ENCODE measurements at regions not wholly inside any gene's neighbourhood (a gene's known extent, or its start where the extent isn't known, plus 50 kb on each side); places are given as distances from the start of the nearest gene placed in this dataset.
"Not testable (repeated sequence)": the region's sequence is repeated elsewhere in the genome, so short reads cannot be mapped to it uniquely, and the experiment has no call there.

DNA sequence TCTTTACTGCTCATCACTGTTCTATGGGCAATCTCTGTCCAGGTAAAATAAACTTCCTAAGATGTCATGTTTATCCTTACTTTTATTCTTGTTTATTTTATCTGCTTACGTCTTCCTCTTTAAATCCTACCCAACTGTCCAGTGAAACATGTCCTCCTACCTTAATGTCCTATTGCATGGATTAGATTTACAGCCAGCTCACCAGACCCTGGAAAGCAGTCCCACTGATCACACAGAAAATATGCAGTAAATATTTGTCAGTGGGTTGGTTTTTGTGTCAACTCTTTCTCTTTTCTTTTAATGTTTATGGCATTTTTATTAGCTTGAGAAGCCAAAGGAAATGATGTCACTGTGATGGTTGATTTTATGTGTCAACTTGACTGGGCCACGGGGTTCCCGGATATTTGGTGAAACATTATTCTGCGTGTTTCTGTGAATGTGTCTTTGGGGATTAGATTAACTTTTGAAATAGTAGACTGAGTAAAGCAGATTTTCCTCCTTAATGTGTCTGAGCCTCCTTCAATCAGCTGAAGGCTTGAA lies 258.3 kb downstream of the SRGAP2C start:
- Mint-ChIP-seq H3K27me3 (no peaks in the 10 kb centered on the region), H3K4me1 (ENCODE audit: low read depth) (peaks cover 10% of the 10 kb centered on the region), H3K4me3 (no peak overlapping the region), H3K36me3 (no peaks in the 10 kb centered on the region), H3K27ac (no peak overlapping the region), H3K9me3 (peaks cover 5% of the 10 kb centered on the region)
- ChIA-PET POLR2A (no interaction called here), CTCF (no interaction called here)
- intact Hi-C loops (cut with micrococcal nuclease): no loop called here
- DNase-seq: no peak

DNA sequence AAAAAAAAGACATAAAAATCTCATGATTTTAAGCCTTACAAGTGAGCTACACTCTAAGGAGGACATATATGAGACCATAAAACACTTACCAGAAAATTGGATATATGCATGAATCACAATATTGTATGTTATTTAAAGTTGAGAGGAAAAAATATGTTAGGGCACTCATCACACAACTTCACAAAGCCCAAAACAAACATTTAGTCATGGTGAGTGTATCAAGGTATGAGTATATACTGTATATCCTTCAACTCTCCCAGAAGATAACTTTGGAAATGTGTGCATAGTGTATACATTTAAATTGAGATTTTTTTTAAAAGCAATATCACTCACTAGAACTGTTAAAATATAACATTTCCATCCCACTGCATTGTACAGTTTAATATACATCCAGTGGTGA lies 259.3 kb downstream of the SRGAP2C start:
- H3K27ac Mint-ChIP-seq: no peak overlapping the region
- H3K4me1 Mint-ChIP-seq (ENCODE audit: low read depth): peaks cover 17% of the 10 kb centered on the region
- CTCF ChIA-PET: no interaction called here

DNA sequence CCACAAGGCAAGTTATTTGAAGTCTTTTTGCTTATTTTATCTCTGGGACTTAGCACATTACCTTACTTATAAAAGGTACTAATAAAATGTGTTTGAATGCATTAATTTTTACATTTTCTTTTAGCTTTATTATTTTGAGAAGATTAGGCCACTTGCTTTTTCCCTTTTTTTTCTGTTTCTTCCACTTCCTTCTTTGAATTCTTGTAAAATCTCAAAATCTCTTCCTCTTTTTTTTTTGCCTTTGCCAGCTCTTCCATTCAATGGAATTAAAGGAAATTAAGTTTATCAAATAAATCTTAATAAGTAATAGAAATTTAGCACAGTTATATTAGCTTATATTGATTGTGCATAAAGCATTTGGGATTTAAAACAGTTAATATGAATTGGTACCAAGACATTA lies 260.9 kb downstream of the SRGAP2C start:
- H3K27ac Mint-ChIP-seq: no peak overlapping the region
- peaks cover 17% of the 10 kb centered on the region for H3K4me1 Mint-ChIP-seq (ENCODE audit: low read depth)
- CTCF ChIA-PET: interaction anchor here (0.7 to 1.6 kb wide), 3 partner anchors 14 to 1302 kb away, joined by 3 to 5 read pairs (median 3); no protein-coding TSS in a partner anchor
- DNase-seq: no peak
- peaks cover 3% of the 10 kb centered on the region for H3K9me3 Mint-ChIP-seq
- POLR2A ChIA-PET: no interaction called here
- H3K4me3 Mint-ChIP-seq: no peak overlapping the region
- no peaks in the 10 kb centered on the region for H3K27me3 Mint-ChIP-seq
- no peaks in the 10 kb centered on the region for H3K36me3 Mint-ChIP-seq
- intact Hi-C loops (cut with micrococcal nuclease): no loop called here

More for the DNA sequence above, 259.3 kb downstream of the SRGAP2C start:
- no peak overlapping the region for H3K4me3 Mint-ChIP-seq
- POLR2A ChIA-PET: no interaction called here
- no peaks in the 10 kb centered on the region for H3K36me3 Mint-ChIP-seq
- no peaks in the 10 kb centered on the region for H3K27me3 Mint-ChIP-seq
- intact Hi-C loops (cut with micrococcal nuclease): no loop called here
- H3K9me3 Mint-ChIP-seq: peaks cover 5% of the 10 kb centered on the region
- no peak for DNase-seq

DNA sequence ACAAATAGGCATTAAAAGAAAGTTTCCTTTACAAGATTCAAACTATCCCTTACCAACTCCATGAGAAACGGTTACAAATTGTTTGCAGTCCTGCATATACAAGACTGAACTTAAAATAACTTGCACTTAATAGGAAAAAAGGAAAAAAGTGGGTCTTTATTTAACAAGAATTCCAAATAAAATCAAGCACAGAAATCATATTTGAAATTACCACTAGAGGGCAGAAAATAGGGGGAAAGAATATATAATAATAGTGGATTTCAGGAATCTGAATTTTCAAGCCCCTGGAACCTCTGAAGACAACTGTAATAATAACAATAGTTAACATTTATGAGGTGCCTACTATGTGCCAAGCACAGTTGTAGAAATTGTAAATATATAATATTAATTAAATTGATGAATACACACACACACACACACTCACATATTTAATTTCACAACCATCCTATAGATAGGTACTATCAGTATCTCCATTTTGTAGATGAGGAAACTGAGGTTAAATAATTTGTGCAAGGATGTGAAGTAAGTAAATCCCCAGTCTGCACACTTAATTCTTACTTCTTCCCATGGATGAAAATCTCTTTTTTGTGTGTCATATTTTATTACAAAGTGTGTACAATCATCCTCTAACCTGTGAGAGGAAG lies 262.6 kb downstream of the SRGAP2C start:
- H3K4me1 Mint-ChIP-seq (ENCODE audit: low read depth): peaks cover 17% of the 10 kb centered on the region
- H3K36me3 Mint-ChIP-seq; POLR2A ChIA-PET; DNase-seq; H3K4me3 Mint-ChIP-seq; H3K9me3 Mint-ChIP-seq; intact Hi-C loops (cut with micrococcal nuclease); H3K27me3 Mint-ChIP-seq; H3K27ac Mint-ChIP-seq: not testable (repeated sequence)
- CTCF ChIA-PET: interaction anchor here (1.0 to 1.5 kb wide), 3 partner anchors 14 to 31 kb away, joined by 3 read pairs; no protein-coding TSS in a partner anchor

DNA sequence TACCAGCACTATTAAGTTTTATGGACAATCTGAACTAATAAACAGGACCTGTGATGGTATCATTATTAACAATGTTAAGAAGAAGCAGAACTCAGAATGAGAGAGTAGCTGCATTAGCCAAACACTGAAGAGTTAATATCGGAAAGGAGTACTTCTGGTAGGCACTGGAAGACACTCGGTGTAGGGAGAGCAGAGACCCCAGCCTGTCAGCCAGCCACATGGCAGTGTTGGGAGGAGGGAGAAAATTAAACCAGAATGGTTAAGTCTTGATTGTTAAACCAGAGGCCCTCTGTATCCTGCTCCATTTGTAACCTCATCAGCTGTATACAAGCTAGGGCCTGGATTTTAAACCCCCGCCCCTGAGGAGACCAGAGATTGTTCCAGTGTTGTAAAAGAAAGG lies 263.3 kb downstream of the SRGAP2C start:
- H3K4me3 Mint-ChIP-seq; H3K27ac Mint-ChIP-seq; intact Hi-C loops (cut with micrococcal nuclease); DNase-seq; CTCF ChIA-PET; H3K27me3 Mint-ChIP-seq; H3K36me3 Mint-ChIP-seq; POLR2A ChIA-PET; H3K9me3 Mint-ChIP-seq: not testable (repeated sequence)
- H3K4me1 Mint-ChIP-seq (ENCODE audit: low read depth): peaks cover 15% of the 10 kb centered on the region

DNA sequence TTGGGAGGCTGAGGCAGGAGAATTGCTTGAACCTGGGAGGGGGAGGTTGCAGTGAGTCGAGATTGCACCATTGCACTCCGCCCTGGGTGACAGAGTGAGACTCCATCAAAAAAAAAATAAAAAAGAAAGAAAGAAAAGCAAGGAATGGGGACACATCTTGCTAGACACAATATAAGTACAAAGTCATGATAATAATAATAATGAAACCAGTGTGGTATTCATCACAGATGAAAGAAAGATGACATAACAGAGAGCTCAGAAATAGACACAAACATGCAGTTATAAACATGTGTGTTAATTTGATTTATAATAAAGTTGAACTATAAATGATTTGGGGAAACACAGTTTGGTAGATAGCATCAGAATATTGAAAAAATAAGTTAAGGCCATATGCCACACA lies 264.1 kb downstream of the SRGAP2C start:
- ChIA-PET CTCF (no interaction called here), POLR2A (no interaction called here)
- H3K36me3 Mint-ChIP-seq: no peaks in the 10 kb centered on the region
- peaks cover 6% of the 10 kb centered on the region for H3K9me3 Mint-ChIP-seq
- no peak for DNase-seq
- intact Hi-C loops (cut with micrococcal nuclease): no loop called here
- no peak overlapping the region for H3K4me3 Mint-ChIP-seq
- no peak overlapping the region for H3K27ac Mint-ChIP-seq
- H3K27me3 Mint-ChIP-seq: no peaks in the 10 kb centered on the region
- H3K4me1 Mint-ChIP-seq (ENCODE audit: low read depth): peaks cover 12% of the 10 kb centered on the region

DNA sequence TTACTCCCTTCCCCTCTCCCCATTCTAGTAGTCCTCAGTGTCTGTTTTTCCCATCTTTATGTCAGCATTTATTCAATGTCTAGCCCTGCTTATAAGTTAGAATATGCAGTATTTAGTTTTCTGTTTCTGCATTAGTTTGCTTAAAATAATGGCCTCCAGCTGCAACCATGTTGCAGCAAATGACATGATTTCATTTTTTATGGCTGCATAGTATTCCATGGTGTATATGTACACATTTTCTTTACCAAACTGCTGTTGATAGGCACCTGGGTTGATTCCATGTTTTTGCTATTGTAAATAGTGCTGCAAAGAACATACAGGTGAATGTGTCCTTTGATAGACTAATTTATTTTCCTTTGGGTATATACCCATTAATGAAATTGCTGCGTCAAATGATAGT lies 267.7 kb downstream of the SRGAP2C start:
- Mint-ChIP-seq H3K27ac (no peak overlapping the region), H3K9me3 (peaks cover 6% of the 10 kb centered on the region), H3K4me1 (ENCODE audit: low read depth) (peaks cover 12% of the 10 kb centered on the region), H3K36me3 (peaks cover 2% of the 10 kb centered on the region), H3K4me3 (no peak overlapping the region), H3K27me3 (peaks cover 4% of the 10 kb centered on the region)
- ChIA-PET POLR2A (no interaction called here), CTCF (no interaction called here)
- no peak for DNase-seq
- intact Hi-C loops (cut with micrococcal nuclease): no loop called here

DNA sequence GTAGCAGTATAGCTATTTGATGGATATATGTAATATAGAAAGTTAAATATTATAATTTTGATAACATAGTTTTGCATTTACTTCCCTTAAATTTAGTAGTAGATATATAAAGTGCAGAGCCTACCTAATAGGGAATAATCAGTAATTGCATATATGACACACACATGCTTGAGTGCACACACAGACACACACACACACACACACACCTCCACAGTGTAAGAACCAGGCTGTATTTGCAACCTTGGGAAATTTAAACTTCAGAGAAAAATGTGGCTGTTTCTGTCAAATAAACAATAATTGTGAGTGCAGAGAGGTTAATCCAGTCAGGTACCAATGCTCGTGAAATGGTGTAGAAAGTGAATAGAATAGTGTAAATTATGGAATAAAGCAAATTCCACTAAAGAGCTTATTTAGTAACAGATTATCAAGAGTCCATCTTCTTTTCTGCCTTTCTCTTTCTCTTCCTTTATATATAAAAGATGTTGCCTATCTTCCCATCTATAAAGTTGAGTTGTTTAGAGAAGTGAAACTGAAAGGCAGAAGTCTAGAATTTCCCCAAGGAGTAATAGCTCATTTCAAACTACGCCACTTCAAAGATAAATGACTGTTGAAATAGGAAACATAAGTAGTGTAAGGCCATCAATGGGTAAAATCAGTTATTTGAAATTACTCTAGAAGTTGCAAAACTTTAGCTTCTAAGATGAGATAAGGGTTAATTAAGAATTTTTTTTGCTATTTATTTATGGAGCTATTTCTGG lies 273.7 kb downstream of the SRGAP2C start:
- no peaks in the 10 kb centered on the region for H3K9me3 Mint-ChIP-seq
- H3K36me3 Mint-ChIP-seq: peaks cover 2% of the 10 kb centered on the region
- no peak overlapping the region for H3K4me3 Mint-ChIP-seq
- POLR2A ChIA-PET: interaction anchor here (0.7 to 1.2 kb wide), 2 partner anchors 27 to 61 kb away, joined by 3 read pairs; no protein-coding TSS in a partner anchor
- CTCF ChIA-PET: interaction anchor here (0.9 kb wide), 2 partner anchors 48 to 58 kb away, joined by 3 read pairs; no protein-coding TSS in a partner anchor
- H3K4me1 Mint-ChIP-seq (ENCODE audit: low read depth): peaks cover 12% of the 10 kb centered on the region
- H3K27me3 Mint-ChIP-seq: peaks cover 4% of the 10 kb centered on the region
- no peak overlapping the region for H3K27ac Mint-ChIP-seq
- intact Hi-C loops (cut with micrococcal nuclease): no loop called here
- no peak for DNase-seq

DNA sequence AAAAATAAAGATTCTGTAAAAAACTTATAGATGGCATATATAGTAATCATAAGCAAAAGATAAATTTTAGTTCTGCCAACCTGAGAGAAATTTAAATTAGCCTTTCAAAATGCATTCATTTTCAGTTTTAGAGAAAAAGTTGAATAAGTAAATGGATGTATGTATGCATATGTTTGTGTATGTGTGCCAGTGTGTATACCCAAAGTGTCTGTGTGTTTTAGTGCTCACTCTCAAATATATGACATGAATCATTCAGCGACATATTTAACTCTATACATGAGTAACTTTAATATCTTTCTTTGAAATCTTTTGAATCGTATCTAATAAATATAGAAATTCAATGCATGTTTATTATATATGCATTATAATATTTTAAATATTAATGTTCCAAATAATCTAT lies 274.5 kb downstream of the SRGAP2C start:
- Mint-ChIP-seq H3K36me3 (peaks cover 2% of the 10 kb centered on the region), H3K27me3 (peaks cover 3% of the 10 kb centered on the region), H3K9me3 (no peaks in the 10 kb centered on the region), H3K4me3 (no peak overlapping the region), H3K27ac (no peak overlapping the region), H3K4me1 (ENCODE audit: low read depth) (peaks cover 12% of the 10 kb centered on the region)
- no peak for DNase-seq
- CTCF ChIA-PET: interaction anchor here (0.9 kb wide), 1 partner anchor 57 kb away, joined by 3 read pairs; no protein-coding TSS in a partner anchor
- POLR2A ChIA-PET: interaction anchor here (1.2 kb wide), 1 partner anchor 60 kb away, joined by 3 read pairs; no protein-coding TSS in a partner anchor
- intact Hi-C loops (cut with micrococcal nuclease): no loop called here

DNA sequence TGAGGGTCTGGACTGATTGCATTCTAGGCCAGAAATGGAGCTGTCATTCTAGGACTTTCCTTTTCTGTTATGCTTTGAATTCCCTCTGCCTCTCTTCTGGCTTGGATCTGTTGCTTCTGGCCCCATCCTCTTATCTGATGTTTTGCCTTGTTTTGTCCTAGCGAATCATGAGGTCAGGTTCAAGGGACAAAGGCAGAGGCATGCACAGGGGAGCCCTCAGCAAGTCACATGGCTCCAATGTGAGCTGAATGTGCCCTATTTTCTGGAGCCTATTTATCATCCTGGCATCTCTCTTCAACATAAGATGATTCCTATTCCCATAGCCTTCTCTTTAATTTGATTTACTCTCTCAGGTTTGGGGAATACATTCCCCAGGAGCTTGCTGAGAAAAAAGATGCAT lies 284.6 kb downstream of the SRGAP2C start:
- H3K36me3 Mint-ChIP-seq; H3K4me1 Mint-ChIP-seq (ENCODE audit: low read depth); H3K27me3 Mint-ChIP-seq; H3K9me3 Mint-ChIP-seq; H3K27ac Mint-ChIP-seq; CTCF ChIA-PET; H3K4me3 Mint-ChIP-seq; POLR2A ChIA-PET; DNase-seq; intact Hi-C loops (cut with micrococcal nuclease): not testable (repeated sequence)

DNA sequence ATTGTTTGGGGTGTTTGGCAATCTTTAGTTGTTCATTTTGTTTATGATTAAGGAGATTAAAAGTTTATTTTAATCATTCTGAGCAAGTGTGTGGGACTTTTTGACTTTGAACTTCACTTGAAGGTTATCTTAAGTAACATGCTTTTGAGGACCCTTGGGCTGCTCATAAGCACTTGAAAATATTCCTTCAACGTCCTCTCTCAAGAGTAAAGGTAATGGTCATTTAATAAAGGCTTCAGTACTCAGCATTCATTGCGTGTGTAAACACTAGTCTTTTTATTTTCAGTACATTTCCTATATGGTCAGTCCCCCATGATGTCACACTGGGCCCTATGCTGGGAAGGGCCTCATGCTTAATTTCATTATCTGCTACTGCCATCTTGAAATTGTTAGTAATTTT lies 285.6 kb downstream of the SRGAP2C start:
- H3K9me3 Mint-ChIP-seq; POLR2A ChIA-PET; DNase-seq; CTCF ChIA-PET; H3K36me3 Mint-ChIP-seq; H3K4me3 Mint-ChIP-seq; H3K4me1 Mint-ChIP-seq (ENCODE audit: low read depth); H3K27me3 Mint-ChIP-seq; intact Hi-C loops (cut with micrococcal nuclease); H3K27ac Mint-ChIP-seq: not testable (repeated sequence)

DNA sequence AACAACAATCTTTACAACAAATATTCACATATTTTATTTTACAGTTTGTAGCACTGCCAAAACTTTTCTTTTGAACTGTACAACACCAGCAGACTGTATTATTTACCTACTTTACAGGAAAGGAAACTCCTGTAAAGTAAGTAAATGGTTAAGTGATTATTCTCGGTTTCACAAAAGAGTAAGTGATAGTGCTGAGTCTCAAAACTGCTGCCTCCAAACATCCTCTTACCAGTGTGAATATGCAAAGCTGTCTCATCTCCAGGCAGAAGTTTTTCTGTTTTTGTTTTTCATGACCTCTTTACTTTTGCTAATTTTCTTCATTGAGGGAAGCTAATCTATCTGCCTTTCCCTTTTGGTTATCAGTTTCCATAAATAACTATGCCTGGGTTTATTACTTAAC lies 286.7 kb downstream of the SRGAP2C start:
- peaks cover 6% of the 10 kb centered on the region for H3K36me3 Mint-ChIP-seq
- H3K27ac Mint-ChIP-seq: no peak overlapping the region
- no peak overlapping the region for H3K4me3 Mint-ChIP-seq
- DNase-seq: no peak
- no peaks in the 10 kb centered on the region for H3K27me3 Mint-ChIP-seq
- intact Hi-C loops (cut with micrococcal nuclease): no loop called here
- peaks cover 9% of the 10 kb centered on the region for H3K4me1 Mint-ChIP-seq (ENCODE audit: low read depth)
- ChIA-PET CTCF (no interaction called here), POLR2A (no interaction called here)
- H3K9me3 Mint-ChIP-seq: peaks cover 6% of the 10 kb centered on the region

DNA sequence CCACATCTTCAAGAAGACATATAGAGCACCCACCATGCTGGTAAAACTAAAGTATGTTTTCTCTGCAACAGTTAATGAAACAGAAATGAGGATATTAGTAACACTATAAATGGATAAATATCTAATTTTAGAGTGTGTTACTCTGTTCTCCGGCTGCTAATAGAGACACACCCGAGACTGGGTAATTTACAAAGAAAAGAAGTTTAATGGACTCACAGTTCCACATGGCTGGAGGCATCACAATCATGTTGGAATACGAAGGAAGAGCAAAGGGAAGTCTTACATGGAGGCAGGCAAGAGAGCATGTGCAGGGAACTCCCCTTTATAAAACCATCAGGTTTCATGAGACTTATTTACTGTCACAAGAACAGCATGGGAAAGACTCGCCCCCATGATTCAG lies 287.2 kb downstream of the SRGAP2C start:
- Mint-ChIP-seq H3K4me1 (ENCODE audit: low read depth) (peaks cover 9% of the 10 kb centered on the region), H3K4me3 (no peak overlapping the region), H3K9me3 (peaks cover 8% of the 10 kb centered on the region), H3K36me3 (peaks cover 6% of the 10 kb centered on the region), H3K27me3 (no peaks in the 10 kb centered on the region), H3K27ac (no peak overlapping the region)
- intact Hi-C loops (cut with micrococcal nuclease): no loop called here
- ChIA-PET POLR2A (no interaction called here), CTCF (no interaction called here)
- no peak for DNase-seq
